ENCODE measurements at regions not wholly inside any gene's neighbourhood (a gene's known extent, or its start where the extent isn't known, plus 50 kb on each side); places are given as distances from the start of the nearest gene placed in this dataset.

- intact Hi-C loops (cut with DNase I) = no loop called here
- TF ChIP-seq CTCF (IDR thresholded peaks at IDR 0.05) = no peak
- no peak for TF ChIP-seq POLR2AphosphoS5 (IDR thresholded peaks at IDR 0.05)
- no peak for TF ChIP-seq POLR2A (IDR thresholded peaks at IDR 0.05; ENCODE audit: low read depth)
- TF ChIP-seq EP300 (IDR thresholded peaks at IDR 0.05) = no peak
- Histone ChIP-seq H3K36me3 (no peaks in the 10 kb centered on the region), H3K9me3 (no peaks in the 10 kb centered on the region), H3K27ac (replicated peaks in 1 of 4) (no peak overlapping the region), H3K4me3 (no peak overlapping the region), H3K27me3 (no peaks in the 10 kb centered on the region), H3K4me1 (no peaks in the 10 kb centered on the region)
- WGBS = 66% methylated on average over 5 of the region's 5 CpGs
- DNase-seq (ENCODE audit: extremely low spot score) = no peak
Observed at GRCh38 chr3:80355144-80355543, 587.3 kb upstream of the ROBO1 start.

- no peak overlapping the region for H3K4me3 ChIP-seq
- TF ChIP-seq EP300 (IDR thresholded peaks at IDR 0.05) = no peak
- WGBS = 74% methylated on average over 2 of the region's 2 CpGs
- H3K36me3 ChIP-seq = no peaks in the 10 kb centered on the region
- intact Hi-C loops (cut with DNase I) = no loop called here
- no peaks in the 10 kb centered on the region for H3K4me1 ChIP-seq
- H3K9me3 ChIP-seq = no peaks in the 10 kb centered on the region
- no peaks in the 10 kb centered on the region for H3K27me3 ChIP-seq
- no peak overlapping the region for H3K27ac ChIP-seq (replicated peaks in 1 of 4)
- no peak for DNase-seq (ENCODE audit: extremely low spot score)
Observed at GRCh38 chr3:80351201-80351600, 583.4 kb upstream of the ROBO1 start.

GRCh38 chr3:80350771-80351170 is 583.0 kb upstream of the ROBO1 start:
- H3K27ac ChIP-seq (replicated peaks in 1 of 4) = no peak overlapping the region
- no peaks in the 10 kb centered on the region for H3K36me3 ChIP-seq
- H3K9me3 ChIP-seq = no peaks in the 10 kb centered on the region
- H3K4me1 ChIP-seq = no peaks in the 10 kb centered on the region
- TF ChIP-seq CTCF (IDR thresholded peaks at IDR 0.05) = no peak
- TF ChIP-seq POLR2A (IDR thresholded peaks at IDR 0.05; ENCODE audit: low read depth) = no peak
- TF ChIP-seq POLR2AphosphoS5 (IDR thresholded peaks at IDR 0.05) = no peak
- no peak for TF ChIP-seq EP300 (IDR thresholded peaks at IDR 0.05)
- no peak overlapping the region for H3K4me3 ChIP-seq
- no peaks in the 10 kb centered on the region for H3K27me3 ChIP-seq
- WGBS = 80% methylated on average over 4 of the region's 4 CpGs
- intact Hi-C loops (cut with DNase I) = no loop called here
- DNase-seq (ENCODE audit: extremely low spot score) = no peak

- 50% methylated on average over 1 of the region's 4 CpGs for WGBS
- Histone ChIP-seq H3K4me3 (no peak overlapping the region), H3K27ac (replicated peaks in 1 of 4) (no peak overlapping the region), H3K4me1 (no peaks in the 10 kb centered on the region), H3K9me3 (no peaks in the 10 kb centered on the region), H3K27me3 (no peaks in the 10 kb centered on the region), H3K36me3 (no peaks in the 10 kb centered on the region)
- no peak for TF ChIP-seq POLR2A (IDR thresholded peaks at IDR 0.05; ENCODE audit: low read depth)
- TF ChIP-seq POLR2AphosphoS5 (IDR thresholded peaks at IDR 0.05) = no peak
- no peak for TF ChIP-seq EP300 (IDR thresholded peaks at IDR 0.05)
- no peak for TF ChIP-seq CTCF (IDR thresholded peaks at IDR 0.05)
- intact Hi-C loops (cut with DNase I) = no loop called here
- DNase-seq (ENCODE audit: extremely low spot score) = no peak
Observed at GRCh38 chr3:80338366-80338765, 570.6 kb upstream of the ROBO1 start.

GRCh38 chr3:80334534-80334933 is 566.7 kb upstream of the ROBO1 start:
- TF ChIP-seq POLR2AphosphoS5 (IDR thresholded peaks at IDR 0.05) = no peak
- TF ChIP-seq EP300 (IDR thresholded peaks at IDR 0.05) = no peak
- no peak for TF ChIP-seq POLR2A (IDR thresholded peaks at IDR 0.05; ENCODE audit: low read depth)
- no peak for TF ChIP-seq CTCF (IDR thresholded peaks at IDR 0.05)
- no peaks in the 10 kb centered on the region for H3K36me3 ChIP-seq
- H3K27ac ChIP-seq (replicated peaks in 1 of 4) = no peak overlapping the region
- H3K27me3 ChIP-seq = no peaks in the 10 kb centered on the region
- no peaks in the 10 kb centered on the region for H3K4me1 ChIP-seq
- intact Hi-C loops (cut with DNase I) = no loop called here
- WGBS = 89% methylated on average over 2 of the region's 2 CpGs
- no peak for DNase-seq (ENCODE audit: extremely low spot score)
- no peak overlapping the region for H3K4me3 ChIP-seq
- H3K9me3 ChIP-seq = no peaks in the 10 kb centered on the region

All from esophagus muscularis mucosa (tissue), 4 donors.